Neuronal stem cell (in vitro differentiated cells): ENCODE measurements at regions not wholly inside any gene's neighbourhood (a gene's known extent, or its start where the extent isn't known, plus 50 kb on each side); places are given as distances from the start of the nearest gene placed in this dataset.
"Not testable (repeated sequence)": the region's sequence is repeated elsewhere in the genome, so short reads cannot be mapped to it uniquely, and the experiment has no call there.

Experiments used
- DNase-seq: peaks from one replicate; pipeline ENCODE4 v3.0.0-alpha.2; 2013; ENCODE audit warnings: low spot score
- H2AFZ ChIP-seq: one replicate; pipeline ENCODE4 v1.6.1; 2013; ENCODE audit warnings: mild to moderate bottlenecking, low read length, inconsistent platforms
- H2AK5ac ChIP-seq: 2 replicates; pipeline ENCODE4 v1.6.1; 2013; ENCODE audit warnings: low read depth, mild to moderate bottlenecking, inconsistent platforms, low read length, moderate library complexity, mixed read lengths
- H2BK120ac ChIP-seq: 2 replicates; pipeline ENCODE4 v1.6.1; 2013; ENCODE audit warnings: low read depth, mild to moderate bottlenecking, inconsistent platforms, low read length, moderate library complexity, mixed read lengths
- H2BK12ac ChIP-seq: one replicate; pipeline ENCODE4 v1.6.1; 2013; ENCODE audit warnings: low read length, inconsistent platforms
- H2BK15ac ChIP-seq: 2 replicates; pipeline ENCODE4 v1.6.1; 2013; ENCODE audit warnings: mild to moderate bottlenecking, low read length, inconsistent platforms, mixed read lengths
- H2BK5ac ChIP-seq: one replicate; pipeline ENCODE4 v1.6.1; 2013; ENCODE audit warnings: inconsistent platforms, mild to moderate bottlenecking, low read length, moderate library complexity
- H3K14ac ChIP-seq: one replicate; pipeline ENCODE4 v1.6.1; 2013; ENCODE audit warnings: low read length, inconsistent platforms
- H3K18ac ChIP-seq: 2 replicates; pipeline ENCODE4 v1.6.1; 2013; ENCODE audit warnings: low read length, inconsistent platforms
- H3K23ac ChIP-seq: 2 replicates; pipeline ENCODE4 v1.6.1; 2013; ENCODE audit warnings: low read depth, mild to moderate bottlenecking, mixed read lengths, low read length, inconsistent platforms; ENCODE audit not compliant: poor library complexity
- H3K27ac ChIP-seq: replicated peaks from 3 replicates; pipeline ENCODE4 v1.5.1; 2013; ENCODE audit warnings: low read length, inconsistent platforms
- H3K27me3 ChIP-seq, 3 experiments: 2 replicates each; pipeline ENCODE4 v1.6.1; 2013; ENCODE audit warnings: low read length in 3 of 3, mild to moderate bottlenecking in 2 of 3, inconsistent platforms in 1 of 3, low read depth in 1 of 3, mixed read lengths in 1 of 3, moderate library complexity in 1 of 3; ENCODE audit not compliant: control insufficient read depth in 3 of 3, insufficient read depth in 3 of 3
- H3K36me3 ChIP-seq, 2 donors: replicated peaks in 1 of 2; 2 replicates each; pipeline ENCODE4 v1.6.1; 2013; ENCODE audit warnings: low read length in 2 of 2; ENCODE audit not compliant: control insufficient read depth in 2 of 2, insufficient read depth in 2 of 2
- H3K4ac ChIP-seq: 2 replicates; pipeline ENCODE4 v1.6.1; 2013; ENCODE audit warnings: inconsistent platforms, mild to moderate bottlenecking, low read length, moderate library complexity
- H3K4me1 ChIP-seq, 2 donors: 1 replicate in 1 of 2; 2 replicates in 1 of 2; pipeline ENCODE4 v1.6.1; 2013; ENCODE audit warnings: low read length in 2 of 2, low read depth in 1 of 2; ENCODE audit not compliant: control insufficient read depth in 2 of 2, insufficient read depth in 1 of 2
- H3K4me2 ChIP-seq: one replicate; pipeline ENCODE4 v1.6.1; 2013; ENCODE audit warnings: mild to moderate bottlenecking, low read length, inconsistent platforms; ENCODE audit not compliant: insufficient read depth, poor library complexity, severe bottlenecking
- H3K4me3 ChIP-seq, 2 donors: 2 replicates each; pipeline ENCODE4 v1.5.1; 2013; ENCODE audit warnings: low read length in 2 of 2, mild to moderate bottlenecking in 2 of 2, inconsistent platforms in 1 of 2, moderate library complexity in 1 of 2
- H3K79me1 ChIP-seq: one replicate; pipeline ENCODE4 v1.6.1; 2013; ENCODE audit warnings: low read depth, mild to moderate bottlenecking, inconsistent platforms, low read length, moderate library complexity
- H3K9ac ChIP-seq: one replicate; pipeline ENCODE4 v1.6.1; 2013; ENCODE audit warnings: mild to moderate bottlenecking, low read depth, low read length, inconsistent platforms; ENCODE audit not compliant: poor library complexity
- H3K9me3 ChIP-seq, 2 donors: replicated peaks in 1 of 2; 2 replicates each; pipeline versions ENCODE3 to v1.6.1; 2013; ENCODE audit warnings: low read length in 2 of 2, mild to moderate bottlenecking in 2 of 2, inconsistent platforms in 1 of 2, low read depth in 1 of 2, mixed read lengths in 1 of 2, moderate library complexity in 1 of 2; ENCODE audit not compliant: control insufficient read depth in 2 of 2, insufficient read depth in 1 of 2
- H4K8ac ChIP-seq: one replicate; pipeline ENCODE4 v1.6.1; 2013; ENCODE audit warnings: low read depth, mild to moderate bottlenecking, inconsistent platforms, low read length, moderate library complexity
- H4K91ac ChIP-seq: one replicate; pipeline ENCODE4 v1.6.1; 2013; ENCODE audit warnings: low read length, low read depth, mild to moderate bottlenecking, inconsistent platforms; ENCODE audit not compliant: poor library complexity
- WGBS, 2 donors: extraction: QIAGEN DNeasy Blood & Tissue Kit; methylation state at CpG; one replicate each; pipeline ENCODE4 v1.1.7; 2013; ENCODE audit warnings: missing lambda C conversion rate in 2 of 2, mixed read lengths in 1 of 2; ENCODE audit not compliant: insufficient read length in 2 of 2, insufficient replicate concordance in 1 of 2; ENCODE audit errors: extremely low coverage in 2 of 2; 5-methylcytosine and 5-hydroxymethylcytosine counted together

GRCh38 chr15:25990220-25990619 lies 127.1 kb upstream of the ATP10A start:
- no peak overlapping the region for H2BK15ac ChIP-seq
- no peak overlapping the region for H2AFZ ChIP-seq
- peaks cover 0 to 2% (median 0%) of the 10 kb centered on the region in 3 experiments for H3K27me3 ChIP-seq
- no peak overlapping the region for H3K23ac ChIP-seq
- H4K8ac ChIP-seq = no peak overlapping the region
- no peak overlapping the region for H3K4me3 ChIP-seq
- no peak overlapping the region for H3K4ac ChIP-seq
- H3K79me1 ChIP-seq = no peaks in the 10 kb centered on the region
- peaks cover under 1 to 10% of the 10 kb centered on the region in 2 donors for H3K4me1 ChIP-seq
- H3K18ac ChIP-seq = no peak overlapping the region
- no peaks in the 10 kb centered on the region for H3K36me3 ChIP-seq
- no peak overlapping the region for H3K9ac ChIP-seq
- no peak for DNase-seq
- peaks cover 0 to 2% of the 10 kb centered on the region in 2 donors for H3K9me3 ChIP-seq
- H4K91ac ChIP-seq = no peak overlapping the region
- no peak overlapping the region for H2AK5ac ChIP-seq
- no peak overlapping the region for H2BK12ac ChIP-seq
- H3K4me2 ChIP-seq = no peak overlapping the region
- WGBS, 2 donors = no CpG with 5 or more reads among the region's 15 CpGs
- H2BK5ac ChIP-seq = no peak overlapping the region
- no peak overlapping the region for H3K14ac ChIP-seq
- H2BK120ac ChIP-seq = no peak overlapping the region
- no peak overlapping the region for H3K27ac ChIP-seq

- Histone ChIP-seq H2AFZ (no peak overlapping the region), H2BK5ac (no peak overlapping the region), H3K27ac (no peak overlapping the region), H3K14ac (no peak overlapping the region), H3K4me1 (peaks cover 5 to 8% of the 10 kb centered on the region in 2 donors), H3K23ac (no peak overlapping the region), H3K4ac (no peak overlapping the region), H3K4me3 (peak overlapping the region in 1 of 2 donors; percentile 23), H3K18ac (peak overlapping the region; percentile 40), H4K8ac (no peak overlapping the region), H3K9me3 (peaks cover 0 to 2% of the 10 kb centered on the region in 2 donors), H3K79me1 (no peaks in the 10 kb centered on the region), H2AK5ac (peak overlapping the region; percentile 39), H2BK15ac (peak overlapping the region; percentile 86), H3K9ac (no peak overlapping the region), H3K36me3 (no peaks in the 10 kb centered on the region), H4K91ac (no peak overlapping the region), H2BK12ac (no peak overlapping the region), H3K27me3 (no peaks in the 10 kb centered on the region), H3K4me2 (no peak overlapping the region), H2BK120ac (peak overlapping the region; percentile 11)
- no peak for DNase-seq
- no CpG with 5 or more reads among the region's 25 CpGs for WGBS, 2 donors
Observed at GRCh38 chr15:25989327-25989726, 126.2 kb upstream of the ATP10A start.

GRCh38 chr15:25988716-25989115 lies 125.6 kb upstream of the ATP10A start:
- H2AK5ac ChIP-seq, H3K27ac ChIP-seq, H3K27me3 ChIP-seq, H2AFZ ChIP-seq, DNase-seq, H2BK5ac ChIP-seq, H3K79me1 ChIP-seq, H3K9ac ChIP-seq, H4K91ac ChIP-seq, H3K36me3 ChIP-seq, H3K9me3 ChIP-seq, H4K8ac ChIP-seq, H3K14ac ChIP-seq, H2BK15ac ChIP-seq, H2BK12ac ChIP-seq, H2BK120ac ChIP-seq, H3K4me3 ChIP-seq, H3K18ac ChIP-seq, H3K4me2 ChIP-seq, H3K4ac ChIP-seq, H3K23ac ChIP-seq, H3K4me1 ChIP-seq: not testable (repeated sequence)
- no CpG with 5 or more reads among the region's 9 CpGs for WGBS, 2 donors

- H4K8ac ChIP-seq = no peak overlapping the region
- H2AFZ ChIP-seq = no peak overlapping the region
- H3K9ac ChIP-seq = no peak overlapping the region
Observed at GRCh38 chr15:25987638-25988037, 124.5 kb upstream of the ATP10A start.

More at GRCh38 chr15:25987638-25988037, 124.5 kb upstream of the ATP10A start:
- no peaks in the 10 kb centered on the region for H3K36me3 ChIP-seq
- no peak overlapping the region for H3K4me2 ChIP-seq
- H2BK12ac ChIP-seq = no peak overlapping the region
- no peak overlapping the region for H4K91ac ChIP-seq
- no peak overlapping the region for H3K4ac ChIP-seq
- H3K4me3 ChIP-seq = no peak overlapping the region
- H3K9me3 ChIP-seq = peaks cover 0 to 2% of the 10 kb centered on the region in 2 donors
- H3K27me3 ChIP-seq = no peaks in the 10 kb centered on the region
- H3K14ac ChIP-seq = no peak overlapping the region
- DNase-seq = no peak
- no peak overlapping the region for H2BK5ac ChIP-seq
- H3K23ac ChIP-seq = no peak overlapping the region
- no peak overlapping the region for H3K18ac ChIP-seq
- H3K79me1 ChIP-seq = no peaks in the 10 kb centered on the region
- H2AK5ac ChIP-seq = no peak overlapping the region
- H2BK15ac ChIP-seq = no peak overlapping the region
- WGBS, 2 donors = no CpG with 5 or more reads among the region's 4 CpGs
- H3K27ac ChIP-seq = no peak overlapping the region
- no peak overlapping the region for H2BK120ac ChIP-seq
- H3K4me1 ChIP-seq = peaks cover 5 to 8% of the 10 kb centered on the region in 2 donors
